GM18907 (cell line): ENCODE measurements at regions not wholly inside any gene's neighbourhood (a gene's known extent, or its start where the extent isn't known, plus 50 kb on each side); places are given as distances from the start of the nearest gene placed in this dataset.

ENCODE experiments used
- ATAC-seq: cut with Tn5 transposase; IDR thresholded peaks from one replicate; pipeline ENCODE4 v1.9.1; 2021; ENCODE audit warnings: mild to moderate bottlenecking, moderate library complexity; ENCODE audit not compliant: unreplicated experiment

GRCh38 chr4:30269850-30270249 lies 450.3 kb upstream of the PCDH7 start:
- no peak for ATAC-seq

DNA sequence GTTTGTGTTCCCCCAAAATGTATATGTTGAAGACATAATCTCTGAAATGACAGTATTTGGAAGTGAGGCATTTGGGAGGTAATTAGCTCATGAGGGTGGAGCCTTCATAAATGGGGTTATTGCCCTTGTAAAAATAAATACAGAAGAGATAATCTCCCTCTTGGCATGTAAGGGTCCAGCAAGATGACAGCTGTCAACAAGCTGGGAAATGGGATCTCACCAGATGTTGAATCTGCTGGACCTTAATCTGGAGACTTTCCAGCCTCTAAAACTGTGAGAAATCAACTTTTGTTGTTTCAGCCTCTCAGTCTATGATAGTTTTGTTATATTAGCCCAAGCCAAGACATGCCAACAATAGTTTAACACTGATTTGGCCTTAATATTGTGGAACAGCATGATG lies 438.2 kb upstream of the PCDH7 start:
- no peak for ATAC-seq

DNA sequence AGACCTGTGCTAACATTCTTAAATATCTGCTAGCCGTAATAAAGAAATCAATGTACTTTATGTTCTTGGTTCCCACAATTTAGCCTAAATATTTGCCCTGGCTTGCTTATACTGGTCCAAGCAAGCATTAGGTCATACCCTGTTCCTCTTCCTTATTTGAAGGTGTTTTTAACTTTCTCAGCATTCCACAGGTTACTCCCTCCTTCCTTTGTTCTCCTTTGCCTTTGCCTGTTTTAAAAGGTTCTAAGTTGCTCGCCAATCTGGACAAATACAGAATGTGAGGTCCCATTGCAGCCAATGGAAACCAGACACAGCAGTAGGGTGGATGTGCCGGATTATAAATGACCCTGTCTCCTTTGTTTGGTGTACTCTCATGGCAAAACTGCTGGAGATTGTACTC lies 436.8 kb upstream of the PCDH7 start:
- ATAC-seq, result no peak

DNA sequence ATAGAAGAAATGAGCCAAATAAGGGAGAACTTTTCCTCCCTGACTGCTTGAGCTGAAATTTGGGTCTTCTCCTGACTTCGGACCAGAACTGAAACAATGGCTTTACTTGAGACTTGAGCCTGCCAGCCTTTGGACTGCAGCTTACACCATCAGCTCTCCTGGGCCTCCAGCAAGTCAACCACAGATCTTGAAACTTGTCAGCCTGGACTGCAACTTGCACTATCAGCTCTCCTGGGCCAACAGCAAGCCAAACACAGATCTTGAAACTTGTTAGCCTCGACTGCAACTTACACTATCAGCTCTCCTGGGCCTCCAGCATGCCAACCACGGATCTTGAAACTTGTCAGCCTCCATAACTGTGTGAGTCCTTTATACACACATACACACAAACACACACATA lies 425.9 kb upstream of the PCDH7 start:
- ATAC-seq, result no peak

DNA sequence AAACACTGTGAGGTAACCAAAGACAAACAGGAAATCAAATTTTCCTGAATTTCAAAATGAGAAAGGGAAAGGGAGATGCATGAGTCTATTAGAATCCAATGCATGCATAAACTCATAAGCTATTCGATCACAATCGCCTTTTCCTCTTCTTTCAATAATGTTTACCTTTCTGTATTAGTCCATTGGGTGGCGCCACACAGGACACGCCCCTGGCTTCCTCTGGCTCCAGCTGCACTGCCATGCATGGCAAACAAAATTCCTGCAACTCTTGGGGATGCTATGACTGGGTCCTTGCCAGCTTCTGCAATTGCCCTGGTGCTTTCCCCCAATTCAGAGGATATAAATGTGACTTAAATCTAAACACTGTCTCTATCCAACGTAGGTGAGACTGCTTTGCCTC lies 424.5 kb upstream of the PCDH7 start:
- no peak for ATAC-seq

GRCh38 chr4:30314001-30314400 lies 406.2 kb upstream of the PCDH7 start:
- ATAC-seq, result no peak

DNA sequence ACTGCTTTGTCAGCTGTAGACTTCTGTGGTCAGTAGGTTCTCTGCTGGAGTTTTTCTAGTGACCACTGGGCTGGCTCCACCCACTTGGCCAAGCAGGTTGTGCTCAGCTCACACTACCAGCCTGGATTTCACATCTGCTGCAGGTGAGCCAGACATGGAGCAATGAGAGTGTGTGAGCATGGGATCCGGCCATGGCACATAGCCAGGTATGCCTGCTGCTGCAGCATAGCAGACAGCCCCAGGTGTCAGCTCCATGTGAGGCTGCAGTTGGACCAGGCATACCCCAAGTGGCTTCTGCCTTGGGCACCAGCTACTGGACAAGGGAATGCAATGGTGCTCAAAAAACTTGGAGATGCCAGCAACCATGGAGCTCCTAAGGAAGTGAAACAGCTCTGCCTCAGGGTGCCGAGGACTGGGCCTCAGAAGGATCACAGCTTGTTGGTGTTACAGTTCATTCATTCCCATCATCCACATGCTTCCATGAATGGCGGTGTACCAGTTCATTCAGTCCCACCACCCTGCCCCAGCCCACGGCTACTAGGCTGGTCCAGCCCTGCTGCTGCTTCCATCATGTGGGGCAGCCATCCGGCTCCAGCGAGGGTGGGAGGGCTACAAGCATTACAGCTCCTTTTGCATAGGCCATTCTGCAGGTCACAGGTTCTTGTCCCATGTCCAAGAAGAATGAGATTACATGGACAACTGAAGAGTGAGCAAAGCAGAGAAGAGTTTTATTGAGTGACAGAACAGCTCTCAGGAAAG lies 389.1 kb upstream of the PCDH7 start:
- no peak for ATAC-seq

- ATAC-seq, result no peak
Measured at GRCh38 chr4:30341731-30342130, 378.4 kb upstream of the PCDH7 start.

DNA sequence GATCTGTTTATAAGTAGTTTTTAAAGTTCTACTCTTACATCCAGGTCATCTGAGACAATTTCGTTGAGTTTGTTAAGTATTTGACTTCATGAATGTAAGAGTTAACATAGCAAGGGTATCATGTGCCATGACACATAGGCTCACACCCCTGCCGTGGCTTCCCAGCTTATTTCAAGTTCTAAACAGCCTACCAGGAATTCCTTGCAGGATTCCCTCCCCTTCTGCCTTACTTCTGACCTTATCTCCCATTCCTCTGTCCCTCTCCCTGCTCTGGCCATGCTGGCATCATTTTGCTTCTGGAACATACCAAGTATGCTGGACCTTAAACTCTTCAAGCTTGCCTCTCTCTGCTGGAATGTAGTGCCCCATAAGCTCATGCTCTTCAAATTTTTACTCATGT lies 369.9 kb upstream of the PCDH7 start:
- ATAC-seq, result no peak

GRCh38 chr4:30354605-30355004 lies 365.6 kb upstream of the PCDH7 start:
- ATAC-seq, result no peak

GRCh38 chr4:30362436-30362835 lies 357.7 kb upstream of the PCDH7 start:
- ATAC-seq, result no peak

DNA sequence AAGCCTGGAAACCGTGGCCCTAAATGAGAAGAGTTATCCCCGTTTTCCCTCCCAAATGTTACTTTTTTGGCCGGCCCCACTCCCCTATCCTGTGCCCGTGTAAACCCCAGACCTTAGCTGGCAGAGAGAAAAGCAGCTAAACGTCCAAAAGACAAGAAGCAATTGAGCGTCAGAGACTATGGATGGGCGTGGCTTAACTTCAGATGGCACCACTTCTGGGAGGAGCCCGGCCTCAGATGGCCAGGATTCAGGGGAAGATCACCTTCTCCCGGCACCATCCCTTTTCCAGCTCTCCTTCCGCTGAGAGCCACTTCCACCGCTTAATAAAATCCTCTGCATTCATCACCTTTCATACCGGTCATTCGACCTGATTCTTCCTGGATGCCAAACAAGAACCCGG lies 350.1 kb upstream of the PCDH7 start:
- no peak for ATAC-seq

DNA sequence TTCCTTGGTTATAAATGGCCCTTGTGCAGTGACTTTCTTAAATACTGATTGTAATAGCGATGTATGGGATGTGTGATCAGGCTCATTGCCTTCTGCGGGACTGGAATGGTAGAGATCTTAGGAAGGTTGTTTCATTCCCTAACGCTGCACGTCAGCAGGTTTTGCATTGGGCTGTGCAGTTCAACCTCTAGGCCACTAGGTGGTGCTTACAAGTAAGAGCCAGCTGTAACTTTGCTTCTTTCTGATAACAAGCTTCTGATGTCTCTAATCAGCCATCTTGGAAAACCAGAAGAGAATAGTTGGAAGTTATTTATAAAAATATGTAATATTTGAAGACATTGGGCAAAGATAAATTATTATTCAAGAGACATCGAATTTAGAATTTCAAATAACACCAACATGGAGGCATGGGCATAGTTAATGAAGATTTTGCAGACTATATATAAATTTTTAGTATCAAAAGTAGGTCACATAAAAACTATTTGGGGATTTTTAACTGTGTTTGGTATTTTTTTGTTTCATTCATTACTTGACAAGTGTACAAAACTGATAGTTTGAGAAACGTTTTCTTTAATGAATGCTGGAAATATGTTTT lies 339.7 kb upstream of the PCDH7 start:
- no peak for ATAC-seq

DNA sequence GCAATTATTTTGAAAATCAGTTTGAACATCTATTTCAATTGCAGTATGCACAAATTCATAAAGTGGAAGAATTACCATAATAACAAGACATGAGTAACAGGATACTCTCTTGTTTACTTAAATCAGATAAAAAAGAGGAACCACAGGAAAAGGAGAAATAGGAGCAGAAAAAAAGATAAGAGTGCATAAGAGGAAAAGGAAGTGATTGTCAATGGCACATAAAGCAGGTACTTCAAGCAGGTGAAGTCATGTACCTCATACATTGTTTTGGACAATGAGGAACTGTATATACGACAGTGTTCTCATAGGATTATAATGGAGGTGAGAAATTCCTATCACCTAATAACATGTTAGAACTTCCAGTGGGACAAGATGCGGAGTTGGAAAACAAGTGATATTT lies 334.5 kb upstream of the PCDH7 start:
- no peak for ATAC-seq

DNA sequence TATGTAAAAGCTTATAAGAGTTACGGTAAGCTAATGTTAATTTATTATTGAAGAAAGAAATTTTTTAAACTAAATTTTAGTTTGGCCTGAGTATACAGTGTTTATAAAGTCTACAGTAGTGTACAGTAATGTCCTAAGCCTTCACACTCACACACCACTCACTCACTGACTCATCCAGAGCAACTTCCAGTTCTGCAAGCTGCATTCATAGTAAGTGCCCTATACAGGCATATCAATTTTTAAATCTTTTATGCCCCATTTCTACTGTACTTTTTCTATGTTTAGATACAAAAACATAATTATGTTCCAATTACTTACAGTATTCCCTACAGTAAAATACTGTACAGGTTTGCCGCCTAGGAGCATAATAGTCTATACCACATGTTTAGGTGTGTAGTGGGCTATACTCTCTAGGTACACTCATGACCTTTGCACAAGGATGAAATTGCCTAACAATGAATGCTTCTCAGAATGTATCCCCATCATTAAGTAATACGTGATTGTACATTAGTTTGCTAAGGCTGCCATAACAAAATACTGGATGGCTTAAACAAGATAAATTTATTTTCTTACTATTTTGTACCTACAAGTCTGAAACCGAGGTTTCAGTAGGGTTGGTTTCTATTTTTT lies 333.8 kb upstream of the PCDH7 start:
- no peak for ATAC-seq

DNA sequence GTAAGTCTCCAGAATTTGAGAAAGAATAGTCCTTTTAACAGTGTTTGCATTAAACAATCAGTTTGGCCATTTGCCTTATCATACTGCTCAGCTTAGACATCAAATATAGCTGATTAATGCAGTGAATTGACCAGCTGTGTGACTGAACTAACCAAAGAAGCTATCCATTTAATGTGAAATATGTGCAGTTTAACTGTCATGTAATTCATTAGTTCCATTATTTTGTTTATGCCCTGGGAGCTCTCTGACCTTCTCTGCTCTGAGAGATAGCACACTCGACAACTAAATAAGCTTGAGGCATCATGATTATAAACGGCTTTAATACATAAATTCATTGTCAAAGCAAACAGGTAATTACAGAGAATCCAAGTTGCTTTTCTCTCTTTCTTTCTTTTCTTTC lies 324.3 kb upstream of the PCDH7 start:
- no peak for ATAC-seq

DNA sequence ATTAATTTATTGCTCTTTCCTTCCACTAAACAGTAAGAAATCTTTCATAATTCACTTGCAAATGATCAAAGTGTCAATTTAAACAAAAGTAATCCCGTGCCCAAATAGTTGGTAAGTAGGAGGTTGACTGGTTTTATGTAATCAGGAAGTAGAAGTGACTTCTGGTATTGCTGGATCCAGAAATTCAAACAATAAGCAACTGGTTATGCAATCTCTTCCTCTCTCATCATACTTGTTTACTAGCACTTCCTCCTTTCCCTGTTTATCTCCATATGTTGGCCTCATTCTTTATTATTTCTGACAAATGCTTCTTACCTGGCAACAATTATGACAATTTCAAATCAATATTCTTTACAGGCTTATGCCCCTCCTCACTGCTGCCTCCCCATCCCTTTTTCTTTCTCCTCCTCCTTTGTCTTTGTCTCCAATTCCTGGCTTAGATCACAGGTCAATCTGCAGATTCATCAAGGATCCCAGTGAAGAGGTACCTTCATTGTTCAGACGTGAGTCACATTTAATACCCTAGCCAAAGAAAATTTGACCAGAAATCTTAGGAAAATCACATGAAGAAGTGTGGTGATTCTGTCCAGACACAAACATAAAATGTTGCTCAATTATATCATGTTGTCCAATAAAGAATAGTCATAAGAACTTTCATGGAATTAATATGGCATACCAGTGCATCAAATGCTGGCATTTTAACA lies 323.2 kb upstream of the PCDH7 start:
- ATAC-seq, result no peak

DNA sequence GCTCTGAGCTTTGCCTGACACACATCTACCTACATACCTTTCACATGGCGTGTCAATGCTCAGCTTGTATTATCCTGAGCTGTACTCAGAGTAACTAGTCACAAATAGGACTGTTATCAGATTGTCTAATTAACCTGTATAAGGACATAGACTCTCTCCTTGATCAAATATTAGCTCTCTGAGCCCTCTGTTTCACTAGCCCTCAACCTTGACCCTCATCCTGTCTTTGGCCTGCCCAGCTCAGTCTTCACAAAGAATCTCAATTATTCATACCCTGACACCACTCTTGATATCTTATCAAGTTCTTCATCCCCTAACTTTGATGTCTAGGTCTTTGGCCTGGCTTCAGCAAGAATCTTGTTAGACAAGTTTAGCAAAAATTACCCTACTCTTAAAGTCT lies 320.7 kb upstream of the PCDH7 start:
- ATAC-seq, result no peak

GRCh38 chr4:30402276-30402675 lies 317.9 kb upstream of the PCDH7 start:
- ATAC-seq, result no peak

DNA sequence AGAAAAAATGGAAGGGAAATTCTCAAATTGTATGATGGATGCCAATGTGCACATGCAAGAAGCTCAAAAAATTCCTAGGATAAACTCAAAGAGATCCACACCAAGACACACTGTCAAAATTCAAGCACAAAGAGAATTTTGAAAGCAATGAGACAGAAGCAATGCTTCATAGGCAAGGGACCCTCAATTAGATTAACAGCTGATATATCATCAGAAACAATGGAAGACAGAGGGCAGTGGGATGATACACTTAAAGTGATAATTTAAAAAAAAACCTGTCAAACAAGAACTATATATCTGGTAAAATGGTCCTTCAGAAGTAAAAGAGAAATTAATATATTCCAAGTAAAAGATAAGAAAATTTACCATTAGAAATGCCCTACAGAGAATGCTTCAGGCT lies 306.3 kb upstream of the PCDH7 start:
- no peak for ATAC-seq

- ATAC-seq, result no peak
Measured at GRCh38 chr4:30416547-30416946, 303.6 kb upstream of the PCDH7 start.

DNA sequence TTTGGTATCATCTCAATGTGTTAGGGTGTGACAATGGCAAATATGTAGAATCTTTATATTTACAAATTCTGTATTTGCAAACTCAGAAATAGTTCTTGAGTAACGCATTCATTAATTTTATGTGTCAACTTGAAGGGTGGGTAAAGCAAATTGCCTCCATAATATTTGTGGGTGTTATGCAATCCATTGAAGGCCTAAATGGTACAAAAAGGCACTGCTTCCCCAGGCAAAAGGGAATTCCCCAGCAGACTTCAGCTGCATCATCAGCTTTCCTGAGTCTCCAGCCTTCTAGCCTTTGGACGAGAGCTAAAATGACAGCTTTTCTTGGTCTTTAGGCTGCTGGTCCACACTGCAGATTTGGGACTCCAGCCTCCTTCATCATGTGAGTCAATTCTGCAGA lies 292.2 kb upstream of the PCDH7 start:
- no peak for ATAC-seq
